ENCODE measurements at regions not wholly inside any gene's neighbourhood (a gene's known extent, or its start where the extent isn't known, plus 50 kb on each side); places are given as distances from the start of the nearest gene placed in this dataset.

DNA sequence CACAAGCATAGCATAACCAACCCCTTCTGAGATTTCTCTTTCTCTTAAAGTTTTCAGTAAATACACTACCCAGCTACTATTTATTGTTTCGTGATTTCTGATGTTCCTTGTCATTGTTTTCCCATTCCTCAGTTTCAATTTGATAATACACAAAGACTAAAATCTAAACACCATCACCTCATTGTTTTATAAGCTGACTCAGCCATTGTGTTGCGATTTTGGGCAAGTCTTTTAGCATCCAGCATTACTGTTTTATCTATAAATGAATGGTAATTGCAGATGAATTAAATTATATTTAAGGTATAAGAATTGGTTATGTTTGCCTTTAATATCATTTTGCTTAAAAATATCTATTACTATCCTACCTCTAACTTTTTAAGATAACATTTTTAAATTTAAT lies 1308.5 kb downstream of the PLA2G4A start:
- Mint-ChIP-seq H3K36me3 (ENCODE audit: low read depth) (no peaks in the 10 kb centered on the region), H3K4me3 (no peak overlapping the region), H3K9me3 (no peaks in the 10 kb centered on the region), H3K27me3 (no peaks in the 10 kb centered on the region), H3K27ac (no peak overlapping the region), H3K4me1 (no peaks in the 10 kb centered on the region)
- ChIA-PET POLR2A (no interaction called here), CTCF (no interaction called here)
- TF ChIP-seq, protein P1, sequence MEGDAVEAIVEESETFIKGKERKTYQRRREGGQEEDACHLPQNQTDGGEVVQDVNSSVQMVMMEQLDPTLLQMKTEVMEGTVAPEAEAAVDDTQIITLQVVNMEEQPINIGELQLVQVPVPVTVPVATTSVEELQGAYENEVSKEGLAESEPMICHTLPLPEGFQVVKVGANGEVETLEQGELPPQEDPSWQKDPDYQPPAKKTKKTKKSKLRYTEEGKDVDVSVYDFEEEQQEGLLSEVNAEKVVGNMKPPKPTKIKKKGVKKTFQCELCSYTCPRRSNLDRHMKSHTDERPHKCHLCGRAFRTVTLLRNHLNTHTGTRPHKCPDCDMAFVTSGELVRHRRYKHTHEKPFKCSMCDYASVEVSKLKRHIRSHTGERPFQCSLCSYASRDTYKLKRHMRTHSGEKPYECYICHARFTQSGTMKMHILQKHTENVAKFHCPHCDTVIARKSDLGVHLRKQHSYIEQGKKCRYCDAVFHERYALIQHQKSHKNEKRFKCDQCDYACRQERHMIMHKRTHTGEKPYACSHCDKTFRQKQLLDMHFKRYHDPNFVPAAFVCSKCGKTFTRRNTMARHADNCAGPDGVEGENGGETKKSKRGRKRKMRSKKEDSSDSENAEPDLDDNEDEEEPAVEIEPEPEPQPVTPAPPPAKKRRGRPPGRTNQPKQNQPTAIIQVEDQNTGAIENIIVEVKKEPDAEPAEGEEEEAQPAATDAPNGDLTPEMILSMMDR (IDR thresholded peaks at IDR 0.05), result no peak
- DNase-seq (no peak), ATAC-seq (ENCODE audit: low read depth) (no peak)
- intact Hi-C loops (cut with micrococcal nuclease), result no loop called here

DNA sequence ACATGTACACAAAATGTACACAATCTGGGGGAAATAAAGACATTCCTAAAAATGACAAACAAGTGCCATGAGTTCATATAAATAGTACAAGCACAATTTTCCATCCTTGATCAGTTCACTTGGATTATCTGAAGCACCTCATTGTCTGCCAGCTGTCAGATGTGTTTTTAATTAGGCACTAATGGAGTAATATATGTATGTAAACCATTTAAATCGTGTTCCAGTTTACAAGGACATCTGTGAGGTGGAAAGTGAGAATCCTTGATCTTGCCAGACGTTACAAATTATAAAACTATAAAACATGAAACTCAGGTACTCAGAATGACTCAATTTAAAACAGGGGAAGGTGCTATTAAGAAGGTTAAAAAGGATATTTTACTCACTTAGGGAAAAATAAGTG lies 1312.2 kb downstream of the PLA2G4A start:
- TF ChIP-seq, protein P1 (IDR thresholded peaks at IDR 0.05), result no peak
- H3K36me3 Mint-ChIP-seq (ENCODE audit: low read depth), result no peaks in the 10 kb centered on the region
- DNase-seq (no peak), ATAC-seq (ENCODE audit: low read depth) (no peak)
- no peaks in the 10 kb centered on the region for H3K4me1 Mint-ChIP-seq
- CTCF ChIA-PET, result no interaction called here
- POLR2A ChIA-PET, result no interaction called here
- no peak overlapping the region for H3K27ac Mint-ChIP-seq
- intact Hi-C loops (cut with micrococcal nuclease), result no loop called here
- no peaks in the 10 kb centered on the region for H3K27me3 Mint-ChIP-seq
- peaks cover 7% of the 10 kb centered on the region for H3K9me3 Mint-ChIP-seq
- no peak overlapping the region for H3K4me3 Mint-ChIP-seq

DNA sequence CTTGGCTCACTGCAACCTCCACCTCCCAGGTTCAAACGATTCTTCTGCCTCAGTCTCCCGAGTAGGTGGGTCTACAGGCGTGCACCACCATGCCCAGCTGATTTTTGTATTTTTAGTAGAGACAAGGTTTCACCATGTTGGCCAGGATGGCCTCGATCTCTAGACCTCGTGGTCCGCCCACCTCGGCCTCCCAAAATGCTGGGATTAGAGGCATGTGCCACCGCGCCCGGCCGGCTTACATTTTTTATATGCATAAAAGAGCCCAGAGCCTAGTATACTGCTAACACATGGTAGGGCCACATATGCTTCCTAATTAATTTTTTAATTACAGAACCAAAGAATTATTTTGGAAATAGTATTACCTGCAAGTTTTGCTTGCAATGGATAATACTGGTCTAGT lies 1325.4 kb downstream of the PLA2G4A start:
- Mint-ChIP-seq H3K27ac (no peak overlapping the region), H3K27me3 (no peaks in the 10 kb centered on the region), H3K4me1 (no peaks in the 10 kb centered on the region), H3K36me3 (ENCODE audit: low read depth) (no peaks in the 10 kb centered on the region), H3K9me3 (no peaks in the 10 kb centered on the region), H3K4me3 (no peak overlapping the region)
- ChIA-PET CTCF (no interaction called here), POLR2A (no interaction called here)
- TF ChIP-seq, protein P1 (IDR thresholded peaks at IDR 0.05), result no peak
- ATAC-seq (ENCODE audit: low read depth) (no peak), DNase-seq (no peak)
- intact Hi-C loops (cut with micrococcal nuclease), result no loop called here

DNA sequence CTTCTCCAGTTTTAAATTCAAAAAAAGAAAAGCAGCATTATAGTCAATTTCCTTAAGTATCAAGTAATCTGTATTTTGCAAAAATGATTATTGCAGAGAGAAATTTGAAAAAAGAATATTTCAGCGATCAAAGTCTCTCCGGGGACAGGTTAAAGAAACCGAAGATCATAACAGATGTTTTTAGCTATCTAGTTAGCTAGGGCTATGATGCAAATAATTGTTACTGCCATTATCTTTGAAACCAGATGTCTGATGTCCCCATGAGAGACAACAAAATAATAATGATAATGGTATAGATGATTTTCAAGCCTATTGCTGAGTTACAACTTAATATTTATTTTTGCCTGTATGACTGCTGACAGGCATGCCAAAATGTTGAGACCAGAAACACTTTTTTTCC lies 1326.0 kb downstream of the PLA2G4A start:
- H3K4me1 Mint-ChIP-seq, result no peaks in the 10 kb centered on the region
- TF ChIP-seq, protein P1 (IDR thresholded peaks at IDR 0.05), result no peak
- DNase-seq, result no peak
- no peak for ATAC-seq (ENCODE audit: low read depth)
- CTCF ChIA-PET, result no interaction called here
- H3K9me3 Mint-ChIP-seq, result no peaks in the 10 kb centered on the region
- no peaks in the 10 kb centered on the region for H3K27me3 Mint-ChIP-seq
- no peaks in the 10 kb centered on the region for H3K36me3 Mint-ChIP-seq (ENCODE audit: low read depth)
- POLR2A ChIA-PET, result no interaction called here
- H3K27ac Mint-ChIP-seq, result no peak overlapping the region
- no peak overlapping the region for H3K4me3 Mint-ChIP-seq
- intact Hi-C loops (cut with micrococcal nuclease), result no loop called here

DNA sequence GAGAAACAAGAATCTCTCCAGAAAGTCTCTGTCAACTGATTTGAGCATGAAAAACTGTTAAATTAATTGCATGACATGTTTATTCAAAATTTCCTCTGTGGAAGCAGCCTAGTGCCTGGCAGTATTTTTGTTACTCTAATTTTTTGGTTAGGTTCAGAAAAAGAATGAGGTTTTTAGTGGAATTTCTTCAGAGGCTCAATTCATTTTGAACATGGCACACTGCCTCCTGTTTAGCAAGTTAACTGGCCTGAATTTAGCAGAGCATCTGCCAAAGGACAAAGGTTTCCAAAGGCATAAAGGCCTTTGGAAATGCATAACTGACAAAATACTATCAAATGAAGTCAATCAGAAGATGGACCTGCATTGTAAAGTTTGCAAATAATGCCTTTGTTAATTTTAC lies 1326.5 kb downstream of the PLA2G4A start:
- intact Hi-C loops (cut with micrococcal nuclease), result no loop called here
- H3K27ac Mint-ChIP-seq, result no peak overlapping the region
- ChIA-PET CTCF (no interaction called here), POLR2A (no interaction called here)
- no peaks in the 10 kb centered on the region for H3K4me1 Mint-ChIP-seq
- no peak overlapping the region for H3K4me3 Mint-ChIP-seq
- H3K9me3 Mint-ChIP-seq, result peaks cover 1% of the 10 kb centered on the region
- no peaks in the 10 kb centered on the region for H3K27me3 Mint-ChIP-seq
- DNase-seq, result no peak
- no peaks in the 10 kb centered on the region for H3K36me3 Mint-ChIP-seq (ENCODE audit: low read depth)
- no peak for ATAC-seq (ENCODE audit: low read depth)
- TF ChIP-seq, protein P1 (IDR thresholded peaks at IDR 0.05), result no peak

Measured in activated B cell treated with CpG ODN at 0.5 μM for 24 hours (primary cell).